A549 (cell line): ENCODE measurements at regions not wholly inside any gene's neighbourhood (a gene's known extent, or its start where the extent isn't known, plus 50 kb on each side); places are given as distances from the start of the nearest gene placed in this dataset.

Experiments
- ATAC-seq, 2 experiments: fragments of 200-7000 bp in 1 of 2; fragments of >200 bp in 1 of 2; cut with Nextera tagmentation in 1 of 2; cut with Tn5 transposase in 1 of 2; 3 replicates each; pipeline versions ENCODE4 v1.8.0 to v1.9.1; 2018 to 2020; ENCODE audit warnings: mild to moderate bottlenecking in 1 of 2, moderate library complexity in 1 of 2
- CTCF ChIA-PET: fragments of 300-600 bp; sonication (Branson Sonifier 250); formaldehyde crosslinking; extraction: SDS; loops from one replicate; lab custom pipeline; 2021; ENCODE audit warnings: antibody characterized with exemption, inconsistent platforms; lab: Yijun Ruan, JAX
- POLR2A ChIA-PET: fragments of 350-600 bp; formaldehyde crosslinking; extraction: SDS; loops from one replicate; lab custom pipeline; 2021; ENCODE audit warnings: antibody characterized with exemption, inconsistent platforms; lab: Yijun Ruan, JAX
- DNase-seq, 2 experiments: peaks; one replicate each; pipeline versions ENCODE4 v3.0.0 to v3.0.0-alpha.2; 2011 to 2016; ENCODE audit warnings: low read depth in 1 of 2, low spot score in 1 of 2
- FAIRE-seq: peaks from 2 replicates; lab custom pipeline; 2011; peaks lifted over from hg19 to GRCh38; lab: Jason Lieb, UNC
- H3K27ac ChIP-seq, 2 experiments: fragments of >200 bp; sonication (Bioruptor Twin); formaldehyde crosslinking; 3 replicates each; pipeline ENCODE4 v1.5.1; 2016 to 2017
- H3K4me1 ChIP-seq: fragments of >200 bp; sonication (Bioruptor Twin); formaldehyde crosslinking; 3 replicates; pipeline ENCODE4 v1.6.1; 2016
- H3K4me2 ChIP-seq: fragments of >200 bp; sonication (Bioruptor Twin); formaldehyde crosslinking; 3 replicates; pipeline ENCODE4 v1.6.1; 2016
- H3K4me3 ChIP-seq: fragments of >200 bp; sonication (Bioruptor Twin); formaldehyde crosslinking; 3 replicates; pipeline ENCODE4 v1.5.1; 2016
- H3K9me3 ChIP-seq: fragments of >200 bp; sonication (Bioruptor Twin); formaldehyde crosslinking; 3 replicates; pipeline ENCODE4 v1.6.1; 2016
- CBX8 ChIP-seq: fragments of 200-600 bp; sonication (generic); IDR thresholded peaks from 2 replicates; pipeline ENCODE4 v1.6.1; 2016
- CHD4 ChIP-seq: fragments of 200-600 bp; sonication (generic); IDR thresholded peaks from 2 replicates; pipeline ENCODE4 v1.6.1; 2016; ENCODE audit warnings: antibody characterized with exemption, mild to moderate bottlenecking, borderline replicate concordance
- EHF ChIP-seq: fragments of 250-450 bp; sonication (Bioruptor Pico); IDR thresholded peaks from 2 replicates; pipeline ENCODE4 v1.5.0; 2020; ENCODE audit warnings: mild to moderate bottlenecking
- EP300 ChIP-seq, 2 experiments: fragments of >200 bp; sonication (Bioruptor Twin); formaldehyde crosslinking; IDR thresholded peaks; 2 replicates in 1 of 2; 3 replicates in 1 of 2; pipeline ENCODE4 v1.6.1; 2016 to 2017
- ESRRA ChIP-seq: fragments of 150-350 bp; IDR thresholded peaks from 2 replicates; pipeline ENCODE4 v1.6.1; 2014; ENCODE audit warnings: mild to moderate bottlenecking, low read length, borderline replicate concordance
- FOXS1 ChIP-seq: fragments of 250-450 bp; sonication (Bioruptor Pico); IDR thresholded peaks from 2 replicates; pipeline ENCODE4 v1.5.0; 2020; ENCODE audit warnings: mild to moderate bottlenecking, moderate library complexity
- GATA3 ChIP-seq: IDR thresholded peaks from 2 replicates; pipeline ENCODE4 v1.6.1; 2012; ENCODE audit warnings: borderline replicate concordance
- HDAC2 ChIP-seq: fragments of 200-600 bp; sonication (generic); IDR thresholded peaks from 2 replicates; pipeline ENCODE4 v1.6.1; 2016
- HEYL ChIP-seq: fragments of 250-450 bp; sonication (Bioruptor Pico); IDR thresholded peaks from 2 replicates; pipeline ENCODE4 v1.8.0; 2021; ENCODE audit warnings: mild to moderate bottlenecking, moderate library complexity
- KDM5A ChIP-seq: fragments of 200-600 bp; sonication (generic); IDR thresholded peaks from 2 replicates; pipeline ENCODE4 v1.6.1; 2016; ENCODE audit warnings: antibody characterized with exemption, mild to moderate bottlenecking
- MAFK ChIP-seq: fragments of 450-650 bp; IDR thresholded peaks from 2 replicates; pipeline ENCODE4 v1.6.1; 2014; ENCODE audit not compliant: partially characterized antibody
- MAZ ChIP-seq: fragments of 150-350 bp; IDR thresholded peaks from 2 replicates; pipeline ENCODE4 v1.6.1; 2014; ENCODE audit warnings: antibody characterized with exemption, low read depth, low read length, borderline replicate concordance
- MYC ChIP-seq: IDR thresholded peaks from 2 replicates; pipeline ENCODE4 v1.6.1; 2012; ENCODE audit warnings: mild to moderate bottlenecking, inconsistent platforms, low read length, improper control_type of control experiment, borderline replicate concordance
- NR3C1 ChIP-seq: fragments of >200 bp; sonication (Bioruptor Twin); formaldehyde crosslinking; IDR thresholded peaks from 3 replicates; pipeline ENCODE4 v1.6.1; 2017
- PBX3 ChIP-seq: IDR thresholded peaks from 2 replicates; pipeline ENCODE4 v1.6.1; 2012
- POLR2A ChIP-seq: IDR thresholded peaks from 2 replicates; pipeline ENCODE4 v1.6.1; 2012; ENCODE audit warnings: mild to moderate bottlenecking, low read length
- POLR2AphosphoS2 ChIP-seq: conservative IDR thresholded peaks from 2 replicates; pipeline ENCODE4 v1.6.1; 2012; ENCODE audit warnings: low read length, improper control_type of control experiment, inconsistent platforms
- RARB ChIP-seq: fragments of 250-450 bp; sonication (Bioruptor Pico); IDR thresholded peaks from 2 replicates; pipeline ENCODE4 v1.8.0; 2021; ENCODE audit warnings: mild to moderate bottlenecking, moderate library complexity
- RCOR1 ChIP-seq: fragments of 150-350 bp; IDR thresholded peaks from 2 replicates; pipeline ENCODE4 v1.6.1; 2014; ENCODE audit warnings: antibody characterized with exemption, low read length, low read depth
- REST ChIP-seq: fragments of 200-600 bp; sonication (generic); IDR thresholded peaks from 2 replicates; pipeline ENCODE4 v1.6.1; 2016; ENCODE audit warnings: antibody characterized with exemption, mild to moderate bottlenecking, moderate library complexity
- SREBF2 ChIP-seq: fragments of 450-650 bp; IDR thresholded peaks from 2 replicates; pipeline ENCODE4 v1.6.1; 2014; ENCODE audit warnings: mild to moderate bottlenecking, moderate library complexity
- TFCP2L1 ChIP-seq: fragments of 250-450 bp; sonication (Bioruptor Pico); IDR thresholded peaks from 2 replicates; pipeline ENCODE4 v1.5.0; 2021; ENCODE audit warnings: mild to moderate bottlenecking
- USF2 ChIP-seq: fragments of 450-650 bp; IDR thresholded peaks from 2 replicates; pipeline ENCODE4 v1.6.1; 2014; ENCODE audit warnings: antibody characterized with exemption
- ZC3H11A ChIP-seq: fragments of 450-650 bp; IDR thresholded peaks from 2 replicates; pipeline ENCODE4 v1.6.1; 2014; ENCODE audit warnings: antibody characterized with exemption, mild to moderate bottlenecking
- WGBS: methylation state at CpG from one replicate; pipeline ENCODE4 v1.1.6; 2017; ENCODE audit errors: missing lambda C conversion rate; 5-methylcytosine and 5-hydroxymethylcytosine counted together

- DNase-seq (no peak), ATAC-seq (no peak), FAIRE-seq (no peak)
- ChIA-PET POLR2A (no interaction called here), CTCF (interaction anchor here (1.3 kb wide), 1 partner anchor 16 kb away, joined by 5 read pairs; no protein-coding TSS in a partner anchor)
- Histone ChIP-seq H3K4me3 (no peak overlapping the region), H3K4me1 (no peaks in the 10 kb centered on the region), H3K4me2 (no peak overlapping the region), H3K27ac (no peak overlapping the region), H3K9me3 (0 out of 3 replicates have a peak, but pooled peaks cover 7% of the 10 kb centered on the region)
- TF ChIP-seq KDM5A = no peak
- TF ChIP-seq USF2 = no peak
- TF ChIP-seq GATA3 = no peak
- no peak for TF ChIP-seq REST
- no peak for TF ChIP-seq ESRRA
- TF ChIP-seq PBX3 = no peak
- no peak for TF ChIP-seq EHF (CRISPR knock-in tag)
- TF ChIP-seq CHD4 = no peak
- no peak for TF ChIP-seq HEYL (CRISPR knock-in tag)
- no peak for TF ChIP-seq POLR2AphosphoS2
- TF ChIP-seq POLR2A = no peak
- TF ChIP-seq ZC3H11A = no peak
- no peak for TF ChIP-seq SREBF2
- TF ChIP-seq NR3C1 = no peak
- no peak for TF ChIP-seq MYC
- no peak for TF ChIP-seq MAZ
- no peak for TF ChIP-seq MAFK
- WGBS = 47% methylated on average over 5 of the region's 5 CpGs
Observed at GRCh38 chr10:47092831-47093230, 181.6 kb downstream of the PTPN20 start.

- TF ChIP-seq RCOR1 (no peak), HDAC2 (no peak), RARB (no peak), TFCP2L1 (CRISPR knock-in tag) (no peak), ESRRA (no peak), EP300 (IDR thresholded peaks at IDR 0.05) (no peak), CBX8 (no peak), FOXS1 (CRISPR knock-in tag) (no peak), CHD4 (no peak)
- TF ChIP-seq, all 56 proteins: peak for 0
- no peak overlapping the region for H3K4me3 ChIP-seq
- WGBS = 49% methylated on average over 9 of the region's 9 CpGs
- CTCF ChIA-PET = interaction anchor here (0.9 kb wide), 1 partner anchor 246 kb away, joined by 3 read pairs; no protein-coding TSS in a partner anchor
- DNase-seq = no peak
- H3K4me2 ChIP-seq = no peak overlapping the region
- POLR2A ChIA-PET = no interaction called here
- FAIRE-seq = no peak
- H3K4me1 ChIP-seq = no peaks in the 10 kb centered on the region
- 0 out of 3 replicates have a peak, but pooled peaks cover 7% of the 10 kb centered on the region for H3K9me3 ChIP-seq
- H3K27ac ChIP-seq = no peak overlapping the region
- no peak for ATAC-seq
Observed at GRCh38 chr10:47094126-47094525, 182.9 kb downstream of the PTPN20 start.
